Esophagus (tissue), 2 donors: ENCODE measurements at regions not wholly inside any gene's neighbourhood (a gene's known extent, or its start where the extent isn't known, plus 50 kb on each side); places are given as distances from the start of the nearest gene placed in this dataset.

Experiments
- H3K27ac ChIP-seq, 2 donors: one replicate each; pipeline ENCODE4 v1.5.1; 2013; ENCODE audit warnings: low read depth in 2 of 2, mild to moderate bottlenecking in 2 of 2, inconsistent platforms in 1 of 2, low read length in 1 of 2, moderate library complexity in 1 of 2
- H3K27me3 ChIP-seq, 2 donors: one replicate each; pipeline ENCODE4 v1.6.1; 2013; ENCODE audit warnings: low read length in 2 of 2, control low read depth in 1 of 2, mild to moderate bottlenecking in 1 of 2; ENCODE audit not compliant: insufficient read depth in 2 of 2, control insufficient read depth in 1 of 2
- H3K36me3 ChIP-seq, 2 donors: one replicate each; pipeline ENCODE4 v1.6.1; 2013; ENCODE audit warnings: low read length in 1 of 2; ENCODE audit not compliant: control insufficient read depth in 2 of 2, insufficient read depth in 2 of 2
- H3K4me1 ChIP-seq, 2 donors: one replicate each; pipeline ENCODE4 v1.6.1; 2013; ENCODE audit warnings: low read length in 1 of 2; ENCODE audit not compliant: control insufficient read depth in 2 of 2, insufficient read depth in 2 of 2
- H3K4me3 ChIP-seq, 2 donors: one replicate each; pipeline ENCODE4 v1.5.1; 2013; ENCODE audit warnings: low read length in 2 of 2, mild to moderate bottlenecking in 2 of 2, low read depth in 1 of 2, moderate library complexity in 1 of 2
- H3K9me3 ChIP-seq, 2 donors: one replicate each; pipeline ENCODE4 v1.6.1; 2013; ENCODE audit warnings: mild to moderate bottlenecking in 2 of 2, low read depth in 1 of 2, low read length in 1 of 2, moderate library complexity in 1 of 2; ENCODE audit not compliant: control insufficient read depth in 2 of 2, insufficient read depth in 1 of 2
- WGBS, 2 donors: extraction: QIAGEN DNeasy Blood & Tissue Kit; methylation state at CpG; one replicate each; pipeline ENCODE4 v1.1.7; 2013; 5-methylcytosine and 5-hydroxymethylcytosine counted together
- donor health status: healthy with polysubstance abuse.
- donor health status: Bipolar disorder and iron deficiency.

GRCh38 chr19:28609091-28609755, 603.7 kb downstream of the UQCRFS1 start:
- 85 to 91% methylated on average over 8 of the region's 8 CpGs for WGBS, 2 donors
- Histone ChIP-seq H3K9me3 (peaks cover 19 to 20% of the 10 kb centered on the region in 2 donors), H3K4me1 (no peaks in the 10 kb centered on the region), H3K27ac (no peak overlapping the region), H3K36me3 (no peaks in the 10 kb centered on the region), H3K4me3 (no peak overlapping the region), H3K27me3 (no peaks in the 10 kb centered on the region)

- H3K4me1 ChIP-seq = no peaks in the 10 kb centered on the region
Measured at GRCh38 chr19:28608292-28608691, 604.7 kb downstream of the UQCRFS1 start.

GRCh38 chr19:28607066-28607583, 605.8 kb downstream of the UQCRFS1 start:
- Histone ChIP-seq H3K9me3 (peaks cover 16 to 17% of the 10 kb centered on the region in 2 donors), H3K4me1 (no peaks in the 10 kb centered on the region), H3K4me3 (no peak overlapping the region), H3K36me3 (no peaks in the 10 kb centered on the region), H3K27me3 (no peaks in the 10 kb centered on the region), H3K27ac (no peak overlapping the region)
- 94 to 95% methylated on average over 14 of the region's 14 CpGs for WGBS, 2 donors

More at GRCh38 chr19:28608292-28608691, 604.7 kb downstream of the UQCRFS1 start:
- Histone ChIP-seq H3K4me3 (no peak overlapping the region), H3K36me3 (no peaks in the 10 kb centered on the region), H3K27me3 (no peaks in the 10 kb centered on the region), H3K27ac (no peak overlapping the region), H3K9me3 (peaks cover 19 to 20% of the 10 kb centered on the region in 2 donors)
- WGBS, 2 donors = 90 to 92% methylated on average over 4 of the region's 4 CpGs

GRCh38 chr19:28606269-28607032, 606.5 kb downstream of the UQCRFS1 start:
- peaks cover 18 to 19% of the 10 kb centered on the region in 2 donors for H3K9me3 ChIP-seq
- 82 to 84% methylated on average over 14 of the region's 14 CpGs for WGBS, 2 donors
- no peaks in the 10 kb centered on the region for H3K4me1 ChIP-seq
- no peak overlapping the region for H3K27ac ChIP-seq
- no peak overlapping the region for H3K4me3 ChIP-seq
- no peaks in the 10 kb centered on the region for H3K27me3 ChIP-seq
- H3K36me3 ChIP-seq = no peaks in the 10 kb centered on the region

GRCh38 chr19:28605501-28606268, 607.3 kb downstream of the UQCRFS1 start:
- no peaks in the 10 kb centered on the region for H3K4me1 ChIP-seq
- H3K9me3 ChIP-seq = peaks cover 18 to 23% of the 10 kb centered on the region in 2 donors
- no peak overlapping the region for H3K27ac ChIP-seq
- 77 to 81% methylated on average over 8 of the region's 8 CpGs for WGBS, 2 donors
- no peaks in the 10 kb centered on the region for H3K27me3 ChIP-seq
- no peak overlapping the region for H3K4me3 ChIP-seq
- no peaks in the 10 kb centered on the region for H3K36me3 ChIP-seq

GRCh38 chr19:28603453-28603852, 609.5 kb downstream of the UQCRFS1 start:
- Histone ChIP-seq H3K27ac (no peak overlapping the region), H3K36me3 (no peaks in the 10 kb centered on the region), H3K4me3 (no peak overlapping the region), H3K4me1 (no peaks in the 10 kb centered on the region), H3K9me3 (peaks cover 7 to 20% of the 10 kb centered on the region in 2 donors), H3K27me3 (no peaks in the 10 kb centered on the region)
- 84 to 85% methylated on average over 2 of the region's 2 CpGs for WGBS, 2 donors

- Histone ChIP-seq H3K9me3 (peaks cover 7 to 19% of the 10 kb centered on the region in 2 donors), H3K4me3 (no peak overlapping the region), H3K4me1 (no peaks in the 10 kb centered on the region), H3K36me3 (no peaks in the 10 kb centered on the region), H3K27ac (no peak overlapping the region), H3K27me3 (no peaks in the 10 kb centered on the region)
- WGBS, 2 donors = 79 to 81% methylated on average over 9 of the region's 9 CpGs
Measured at GRCh38 chr19:28602675-28603298, 610.2 kb downstream of the UQCRFS1 start.

GRCh38 chr19:28601723-28602440, 611.1 kb downstream of the UQCRFS1 start:
- H3K27me3 ChIP-seq = no peaks in the 10 kb centered on the region
- peaks cover 7 to 13% of the 10 kb centered on the region in 2 donors for H3K9me3 ChIP-seq
- no peak overlapping the region for H3K27ac ChIP-seq
- H3K4me3 ChIP-seq = no peak overlapping the region
- WGBS, 2 donors = 75% methylated on average over 10 of the region's 10 CpGs
- no peaks in the 10 kb centered on the region for H3K4me1 ChIP-seq
- H3K36me3 ChIP-seq = no peaks in the 10 kb centered on the region
